ENCODE measurements at regions not wholly inside any gene's neighbourhood (a gene's known extent, or its start where the extent isn't known, plus 50 kb on each side); places are given as distances from the start of the nearest gene placed in this dataset.
"Not testable (repeated sequence)": the region's sequence is repeated elsewhere in the genome, so short reads cannot be mapped to it uniquely, and the experiment has no call there.

- DNase-seq, result no peak
Measured at GRCh38 chr4:133450813-133451212, 301.7 kb downstream of the PCDH10 start.

- DNase-seq, result peak; percentile 59
Measured at GRCh38 chr4:133440404-133440803, 291.3 kb downstream of the PCDH10 start.

GRCh38 chr4:133439830-133440229 is 290.7 kb downstream of the PCDH10 start:
- no peak for DNase-seq

GRCh38 chr4:133424605-133425004 is 275.5 kb downstream of the PCDH10 start:
- no peak for DNase-seq

GRCh38 chr4:133403913-133404312 is 254.8 kb downstream of the PCDH10 start:
- DNase-seq, result no peak

GRCh38 chr4:133402616-133403015 is 253.5 kb downstream of the PCDH10 start:
- no peak for DNase-seq

GRCh38 chr4:133394971-133395627 is 246.0 kb downstream of the PCDH10 start:
- DNase-seq, result no peak

- no peak for DNase-seq
Measured at GRCh38 chr4:133390198-133390855, 241.2 kb downstream of the PCDH10 start.

GRCh38 chr4:133389029-133389428 is 239.9 kb downstream of the PCDH10 start:
- DNase-seq, result no peak

- no peak for DNase-seq
Measured at GRCh38 chr4:133385161-133385954, 236.3 kb downstream of the PCDH10 start.

- peak; percentile 0 for DNase-seq
Measured at GRCh38 chr4:133379681-133380438, 230.8 kb downstream of the PCDH10 start.

GRCh38 chr4:133377286-133377685 is 228.2 kb downstream of the PCDH10 start:
- DNase-seq, result no peak

- DNase-seq, result no peak
Measured at GRCh38 chr4:133372699-133373098, 223.6 kb downstream of the PCDH10 start.

- DNase-seq, result no peak
Measured at GRCh38 chr4:133355633-133356032, 206.5 kb downstream of the PCDH10 start.

GRCh38 chr4:133347409-133347808 is 198.3 kb downstream of the PCDH10 start:
- DNase-seq, result no peak

GRCh38 chr4:133324491-133324890 is 175.4 kb downstream of the PCDH10 start:
- no peak for DNase-seq

GRCh38 chr4:133323670-133324069 is 174.6 kb downstream of the PCDH10 start:
- no peak for DNase-seq

- DNase-seq, result peak; percentile 43
Measured at GRCh38 chr4:133320576-133321170, 171.6 kb downstream of the PCDH10 start.

GRCh38 chr4:133316909-133317308 is 167.8 kb downstream of the PCDH10 start:
- peak; percentile 3 for DNase-seq

- no peak for DNase-seq
Measured at GRCh38 chr4:133314991-133315390, 165.9 kb downstream of the PCDH10 start.

GRCh38 chr4:133287396-133287795 is 138.3 kb downstream of the PCDH10 start:
- no peak for DNase-seq

- DNase-seq, result no peak
Measured at GRCh38 chr4:133278591-133278990, 129.5 kb downstream of the PCDH10 start.

GRCh38 chr4:133277940-133278339 is 128.8 kb downstream of the PCDH10 start:
- DNase-seq, result not testable (repeated sequence)

Measured in NCI-H69 (cell line).